D721Med (cell line): ENCODE measurements at regions not wholly inside any gene's neighbourhood (a gene's known extent, or its start where the extent isn't known, plus 50 kb on each side); places are given as distances from the start of the nearest gene placed in this dataset.

Experiments used
- DNase-seq: peaks from one replicate; pipeline ENCODE4 v3.0.0; 2011; ENCODE audit warnings: low spot score; ENCODE audit not compliant: insufficient read length
- FAIRE-seq: peaks from 2 replicates; lab custom pipeline; 2011; peaks lifted over from hg19 to GRCh38; lab: Jason Lieb, UNC
- CTCF ChIP-seq: IDR thresholded peaks from 2 replicates; pipeline ENCODE4 v1.5.1; 2012; ENCODE audit warnings: mild to moderate bottlenecking, control low read depth; ENCODE audit not compliant: insufficient read depth; ENCODE audit errors: missing control alignments

GRCh38 chrX:10329984-10330383, 173.2 kb downstream of the CLCN4 start:
- no peak for TF ChIP-seq CTCF
- no peak for FAIRE-seq
- DNase-seq: no peak

- no peak for FAIRE-seq
- no peak for DNase-seq
- no peak for TF ChIP-seq CTCF
These were observed 184.5 kb downstream of the CLCN4 start for GRCh38 chrX:10341309-10341708.

GRCh38 chrX:10350221-10350620, 193.4 kb downstream of the CLCN4 start:
- no peak for TF ChIP-seq CTCF
- FAIRE-seq (no peak), DNase-seq (no peak)

- no peak for FAIRE-seq
- TF ChIP-seq CTCF: no peak
- DNase-seq: no peak
These were observed 194.2 kb downstream of the CLCN4 start for GRCh38 chrX:10350981-10351380.

- DNase-seq (no peak), FAIRE-seq (no peak)
- TF ChIP-seq CTCF: no peak
These were observed 195.8 kb downstream of the CLCN4 start for GRCh38 chrX:10352536-10352935.

- FAIRE-seq (no peak), DNase-seq (no peak)
- TF ChIP-seq CTCF: no peak
These were observed 200.2 kb downstream of the CLCN4 start for GRCh38 chrX:10356979-10357378.

GRCh38 chrX:10358958-10359357, 202.2 kb downstream of the CLCN4 start:
- FAIRE-seq (no peak), DNase-seq (no peak)
- no peak for TF ChIP-seq CTCF
